ENCODE measurements at regions not wholly inside any gene's neighbourhood (a gene's known extent, or its start where the extent isn't known, plus 50 kb on each side); places are given as distances from the start of the nearest gene placed in this dataset.

- FAIRE-seq (no peak), DNase-seq (ENCODE audit: extremely low spot score, insufficient read length, low read depth) (no peak)
These were observed 290.7 kb downstream of the CYP26B1 start for GRCh38 chr2:71856773-71857525.

DNA sequence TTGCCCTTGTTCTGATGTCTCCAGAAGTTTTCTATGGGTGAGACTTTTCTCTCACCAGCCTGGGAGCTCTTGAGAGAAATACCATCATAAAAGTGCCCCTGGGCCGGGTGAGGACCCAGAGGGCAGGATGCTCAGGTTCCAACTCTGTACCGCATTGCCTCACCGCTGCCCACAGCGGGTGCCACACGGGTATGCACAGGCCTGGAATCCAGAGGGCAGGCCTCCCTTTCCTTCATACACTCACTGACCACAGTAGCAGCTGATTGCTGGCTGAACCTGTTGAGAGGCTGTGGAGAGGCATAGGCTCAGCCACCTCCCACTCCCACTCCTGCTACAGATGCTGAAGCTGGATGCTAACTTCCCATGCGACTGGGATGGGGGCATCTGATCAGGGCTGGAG is 293.8 kb downstream of the CYP26B1 start:
- FAIRE-seq, result no peak

DNA sequence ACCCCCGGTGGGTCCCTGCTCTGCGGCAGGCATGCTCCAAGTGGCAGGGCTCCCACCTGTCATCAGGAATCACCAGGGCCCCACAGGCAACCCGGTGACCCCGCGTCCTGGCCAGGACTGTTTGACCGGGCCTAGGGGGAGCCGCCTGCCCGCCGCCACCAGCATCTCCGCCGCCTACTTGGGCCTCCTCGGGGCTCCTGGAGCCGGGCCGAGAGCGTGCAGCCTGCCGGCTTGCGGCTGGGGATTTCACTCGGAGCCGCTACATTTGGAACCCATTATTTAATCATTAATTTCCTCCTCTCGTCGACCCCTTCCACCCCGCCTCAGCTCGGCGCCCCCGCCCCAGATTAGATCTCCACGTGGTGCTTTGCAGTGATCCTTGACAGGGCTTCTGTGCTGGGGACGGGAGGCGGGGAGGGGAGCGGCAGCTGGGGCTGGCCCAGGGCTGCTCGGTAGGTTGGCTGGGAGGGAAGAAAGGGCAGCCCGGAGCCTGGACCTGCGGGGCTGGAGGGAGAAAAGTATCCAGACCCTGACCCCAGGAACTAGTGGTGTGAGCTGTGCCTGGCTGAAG is 295.4 kb downstream of the CYP26B1 start:
- no peak for DNase-seq (ENCODE audit: extremely low spot score, insufficient read length, low read depth)
- no peak for FAIRE-seq

More for the DNA sequence above, 293.8 kb downstream of the CYP26B1 start:
- no peak for DNase-seq (ENCODE audit: extremely low spot score, insufficient read length, low read depth)

- DNase-seq (ENCODE audit: extremely low spot score, insufficient read length, low read depth) (no peak), FAIRE-seq (no peak)
These were observed 296.4 kb downstream of the CYP26B1 start for GRCh38 chr2:71851094-71851750.

- FAIRE-seq (no peak), DNase-seq (ENCODE audit: extremely low spot score, insufficient read length, low read depth) (no peak)
These were observed 297.3 kb downstream of the CYP26B1 start for GRCh38 chr2:71850306-71850801.

DNA sequence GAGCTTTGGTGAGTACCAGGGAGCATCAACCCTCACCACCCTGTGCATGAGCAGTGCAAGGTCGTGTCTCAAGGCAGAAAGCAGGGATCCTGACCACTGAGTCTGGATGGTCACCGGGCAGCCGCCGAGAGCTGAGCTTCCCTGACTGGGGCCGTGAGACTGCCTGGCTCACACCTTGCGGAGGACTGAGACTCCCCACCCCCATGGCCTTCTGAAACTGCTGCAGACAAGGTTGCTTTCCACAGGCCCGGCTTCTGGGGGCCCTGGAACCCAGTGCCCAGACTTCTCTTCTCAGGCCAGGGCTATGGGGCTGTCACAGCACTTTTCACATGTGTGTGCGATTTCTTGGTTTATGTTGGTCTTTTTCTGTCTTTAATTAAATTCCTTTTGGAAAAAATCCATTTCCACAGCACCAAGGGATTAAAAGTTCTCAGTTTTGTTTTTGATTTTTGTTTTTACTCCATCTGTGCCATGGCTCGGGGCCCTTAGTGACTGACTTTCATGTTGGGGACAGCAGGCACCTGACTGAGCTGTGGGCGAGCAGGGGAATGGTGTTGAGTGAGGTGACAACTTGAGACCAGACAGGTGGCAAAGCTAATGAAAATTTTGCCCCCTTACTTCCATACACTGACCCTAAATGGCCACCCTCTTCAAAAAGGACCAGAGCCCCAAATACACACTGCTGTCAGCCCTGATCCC is 297.9 kb downstream of the CYP26B1 start:
- no peak for FAIRE-seq
- DNase-seq (ENCODE audit: extremely low spot score, insufficient read length, low read depth), result no peak

GRCh38 chr2:71849111-71849510 is 298.6 kb downstream of the CYP26B1 start:
- no peak for FAIRE-seq
- no peak for DNase-seq (ENCODE audit: extremely low spot score, insufficient read length, low read depth)

- DNase-seq (ENCODE audit: extremely low spot score, insufficient read length, low read depth) (no peak), FAIRE-seq (no peak)
These were observed 300.9 kb downstream of the CYP26B1 start for GRCh38 chr2:71846669-71847291.

DNA sequence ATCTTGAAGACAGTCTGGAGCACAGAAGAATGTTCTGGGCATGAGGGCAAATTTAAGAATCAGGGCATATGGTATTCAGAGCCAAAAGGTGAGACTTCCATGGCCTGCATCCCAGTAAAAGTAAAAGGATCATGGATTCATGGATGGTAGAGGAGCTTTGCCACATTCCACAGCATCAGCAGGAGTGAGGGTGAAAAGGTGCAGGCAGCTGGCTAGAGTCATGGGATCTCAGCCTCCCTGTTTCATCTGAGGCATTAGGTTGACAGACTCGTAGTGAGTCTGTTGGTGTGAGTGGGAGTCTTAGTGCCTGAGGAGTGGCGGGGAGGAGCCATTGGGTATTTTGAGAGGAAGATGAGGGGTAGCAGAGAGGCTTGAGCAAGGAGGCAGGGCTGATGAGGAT is 301.6 kb downstream of the CYP26B1 start:
- DNase-seq (ENCODE audit: extremely low spot score, insufficient read length, low read depth) (no peak), FAIRE-seq (no peak)

- DNase-seq (ENCODE audit: extremely low spot score, insufficient read length, low read depth) (no peak), FAIRE-seq (no peak)
These were observed 302.7 kb downstream of the CYP26B1 start for GRCh38 chr2:71844967-71845366.

- FAIRE-seq (no peak), DNase-seq (ENCODE audit: extremely low spot score, insufficient read length, low read depth) (no peak)
These were observed 304.2 kb downstream of the CYP26B1 start for GRCh38 chr2:71843391-71843850.

DNA sequence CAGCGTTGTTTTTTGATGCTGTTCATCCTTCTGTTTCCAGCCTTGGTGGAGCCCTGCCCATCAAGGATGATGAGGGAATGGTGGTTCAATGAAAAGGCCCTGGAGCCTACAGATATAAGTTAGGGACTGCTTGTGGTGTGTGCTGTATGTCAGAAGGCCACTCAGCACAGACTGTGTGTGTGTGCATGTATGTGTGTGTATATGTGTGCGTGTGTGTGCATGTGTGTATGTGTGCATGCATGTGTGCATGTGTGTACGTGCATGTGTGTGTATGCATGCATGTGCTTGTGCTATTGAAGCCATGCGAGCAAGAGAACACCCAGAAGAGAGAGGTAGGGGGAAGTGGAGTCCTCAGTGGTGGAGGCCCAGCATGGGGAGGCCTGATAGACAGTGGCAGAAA is 304.9 kb downstream of the CYP26B1 start:
- DNase-seq (ENCODE audit: extremely low spot score, insufficient read length, low read depth) (no peak), FAIRE-seq (no peak)

- no peak for FAIRE-seq
These were observed 307.8 kb downstream of the CYP26B1 start for GRCh38 chr2:71839826-71840225.

GRCh38 chr2:71834796-71835195 is 312.9 kb downstream of the CYP26B1 start:
- no peak for FAIRE-seq

More at GRCh38 chr2:71839826-71840225, 307.8 kb downstream of the CYP26B1 start:
- DNase-seq (ENCODE audit: extremely low spot score, insufficient read length, low read depth), result no peak

GRCh38 chr2:71833855-71834560 is 313.7 kb downstream of the CYP26B1 start:
- DNase-seq (ENCODE audit: extremely low spot score, insufficient read length, low read depth) (no peak), FAIRE-seq (no peak)

More at GRCh38 chr2:71834796-71835195, 312.9 kb downstream of the CYP26B1 start:
- no peak for DNase-seq (ENCODE audit: extremely low spot score, insufficient read length, low read depth)

- no peak for FAIRE-seq
These were observed 314.4 kb downstream of the CYP26B1 start for GRCh38 chr2:71833272-71833671.

GRCh38 chr2:71832844-71833243 is 314.8 kb downstream of the CYP26B1 start:
- no peak for FAIRE-seq
- no peak for DNase-seq (ENCODE audit: extremely low spot score, insufficient read length, low read depth)

More at GRCh38 chr2:71833272-71833671, 314.4 kb downstream of the CYP26B1 start:
- no peak for DNase-seq (ENCODE audit: extremely low spot score, insufficient read length, low read depth)

DNA sequence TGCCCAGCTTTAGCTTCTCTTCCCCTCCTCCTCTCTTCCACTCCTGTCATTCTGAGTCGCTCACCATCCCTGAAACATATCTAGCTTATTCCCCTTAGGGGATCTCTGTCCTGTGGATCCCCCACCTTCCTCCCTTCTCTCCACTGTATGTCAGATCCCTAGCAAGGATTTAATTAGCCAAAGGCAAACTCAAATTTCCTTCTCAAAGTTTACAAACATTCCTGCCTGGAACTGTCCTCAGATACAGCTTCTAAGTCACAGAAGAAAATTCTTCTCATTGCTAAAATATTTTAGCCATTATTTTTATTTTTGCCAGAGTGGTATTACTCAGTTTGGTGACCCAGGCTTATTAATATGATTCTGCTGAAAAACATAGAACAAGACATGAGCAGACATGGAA is 315.3 kb downstream of the CYP26B1 start:
- DNase-seq (ENCODE audit: extremely low spot score, insufficient read length, low read depth), result no peak
- no peak for FAIRE-seq

- no peak for DNase-seq (ENCODE audit: extremely low spot score, insufficient read length, low read depth)
- FAIRE-seq, result no peak
These were observed 316.5 kb downstream of the CYP26B1 start for GRCh38 chr2:71831193-71831577.

Measured in GM18507 (cell line).